ENCODE measurements at regions not wholly inside any gene's neighbourhood (a gene's known extent, or its start where the extent isn't known, plus 50 kb on each side); places are given as distances from the start of the nearest gene placed in this dataset.
"Not testable (repeated sequence)": the region's sequence is repeated elsewhere in the genome, so short reads cannot be mapped to it uniquely, and the experiment has no call there.

- DNase-seq (ENCODE audit: low read depth): not testable (repeated sequence)
Observed at GRCh38 chr5:44756097-44756496, 52.6 kb upstream of the MRPS30 start.

- no peak for DNase-seq (ENCODE audit: low read depth)
Observed at GRCh38 chr5:44747396-44747795, 61.4 kb upstream of the MRPS30 start.

GRCh38 chr5:44740660-44741059 is 68.1 kb upstream of the MRPS30 start:
- no peak for DNase-seq (ENCODE audit: low read depth)

- no peak for DNase-seq (ENCODE audit: low read depth)
Observed at GRCh38 chr5:44729536-44729935, 79.2 kb upstream of the MRPS30 start.

GRCh38 chr5:44727100-44727499 is 81.6 kb upstream of the MRPS30 start:
- no peak for DNase-seq (ENCODE audit: low read depth)

- no peak for DNase-seq (ENCODE audit: low read depth)
Observed at GRCh38 chr5:44719856-44720255, 88.9 kb upstream of the MRPS30 start.

GRCh38 chr5:44714871-44715561 is 93.7 kb upstream of the MRPS30 start:
- DNase-seq (ENCODE audit: low read depth): no peak

GRCh38 chr5:44713446-44713845 is 95.3 kb upstream of the MRPS30 start:
- DNase-seq (ENCODE audit: low read depth): no peak

GRCh38 chr5:44711901-44712300 is 96.8 kb upstream of the MRPS30 start:
- DNase-seq (ENCODE audit: low read depth): no peak

GRCh38 chr5:44708602-44709001 is 100.1 kb upstream of the MRPS30 start:
- DNase-seq (ENCODE audit: low read depth): no peak

GRCh38 chr5:44707721-44708120 is 101.0 kb upstream of the MRPS30 start:
- no peak for DNase-seq (ENCODE audit: low read depth)

- DNase-seq (ENCODE audit: low read depth): no peak
Observed at GRCh38 chr5:44697025-44697424, 111.7 kb upstream of the MRPS30 start.

GRCh38 chr5:44695259-44695658 is 113.5 kb upstream of the MRPS30 start:
- DNase-seq (ENCODE audit: low read depth): no peak

GRCh38 chr5:44691802-44692201 is 116.9 kb upstream of the MRPS30 start:
- no peak for DNase-seq (ENCODE audit: low read depth)

GRCh38 chr5:44681906-44682305 is 126.8 kb upstream of the MRPS30 start:
- DNase-seq (ENCODE audit: low read depth): no peak

- DNase-seq (ENCODE audit: low read depth): no peak
Observed at GRCh38 chr5:44679214-44679613, 129.5 kb upstream of the MRPS30 start.

- DNase-seq (ENCODE audit: low read depth): no peak
Observed at GRCh38 chr5:44675296-44675695, 133.5 kb upstream of the MRPS30 start.

- DNase-seq (ENCODE audit: low read depth): no peak
Observed at GRCh38 chr5:44674461-44674860, 134.3 kb upstream of the MRPS30 start.

- DNase-seq (ENCODE audit: low read depth): not testable (repeated sequence)
Observed at GRCh38 chr5:44668471-44668870, 140.3 kb upstream of the MRPS30 start.

GRCh38 chr5:44665101-44665701 is 143.5 kb upstream of the MRPS30 start:
- no peak for DNase-seq (ENCODE audit: low read depth)

- DNase-seq (ENCODE audit: low read depth): no peak
Observed at GRCh38 chr5:44664711-44665100, 144.0 kb upstream of the MRPS30 start.

- no peak for DNase-seq (ENCODE audit: low read depth)
Observed at GRCh38 chr5:44663991-44664710, 144.6 kb upstream of the MRPS30 start.

- no peak for DNase-seq (ENCODE audit: low read depth)
Observed at GRCh38 chr5:44661851-44662250, 146.9 kb upstream of the MRPS30 start.

Measured in renal cortical epithelial cell (primary cell).